Transverse colon (tissue), 4 donors: ENCODE measurements at regions not wholly inside any gene's neighbourhood (a gene's known extent, or its start where the extent isn't known, plus 50 kb on each side); places are given as distances from the start of the nearest gene placed in this dataset.

Experiments
- CTCF ChIP-seq, 5 experiments: fragments of 200-600 bp in 3 of 5; fragments of 450-650 bp in 2 of 5; sonication (generic) in 3 of 5; IDR thresholded peaks; 1 replicate in 2 of 5; 2 replicates in 3 of 5; pipeline ENCODE4 v1.5.1; 2016 to 2017; ENCODE audit warnings: antibody characterized with exemption in 5 of 5, inconsistent platforms in 3 of 5, mild to moderate bottlenecking in 2 of 5, moderate library complexity in 1 of 5
- EP300 ChIP-seq: sonication (generic); formaldehyde crosslinking; IDR thresholded peaks from one replicate; pipeline ENCODE4 v1.6.1; 2017; ENCODE audit warnings: antibody characterized with exemption, low read depth
- POLR2AphosphoS5 ChIP-seq, 3 donors: sonication (generic); formaldehyde crosslinking; IDR thresholded peaks; one replicate each; pipeline ENCODE4 v1.6.1; 2016; ENCODE audit warnings: antibody characterized with exemption in 3 of 3

GRCh38 chr1:94611681-94612475, 70.3 kb upstream of the F3 start:
- TF ChIP-seq CTCF (IDR thresholded peaks at IDR 0.05) (no peak), EP300 (no peak), POLR2AphosphoS5 (IDR thresholded peaks at IDR 0.05) (no peak)
